ENCODE measurements at regions not wholly inside any gene's neighbourhood (a gene's known extent, or its start where the extent isn't known, plus 50 kb on each side); places are given as distances from the start of the nearest gene placed in this dataset.
"Not testable (repeated sequence)": the region's sequence is repeated elsewhere in the genome, so short reads cannot be mapped to it uniquely, and the experiment has no call there.

DNA sequence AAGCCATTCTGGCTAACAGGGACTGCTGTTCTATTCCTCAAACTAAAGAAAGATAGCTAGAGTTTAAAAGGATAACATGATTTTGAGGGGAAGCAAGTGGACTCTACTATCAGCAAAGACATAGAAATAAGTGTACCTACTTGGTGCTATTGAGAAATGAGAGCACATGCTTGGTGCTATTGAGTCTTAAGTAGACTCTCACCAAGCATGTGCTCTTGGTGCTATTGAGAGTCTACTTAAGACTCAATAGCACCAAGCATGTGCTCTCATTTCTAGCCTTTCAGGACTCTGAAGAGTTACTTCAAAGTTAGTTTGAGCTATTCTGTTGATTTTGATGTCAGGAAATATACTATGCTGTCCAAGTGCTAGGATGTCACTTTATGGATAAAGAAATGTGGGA lies 733.0 kb upstream of the ZWINT start:
- no peak for DNase-seq
- no peaks in the 10 kb centered on the region for H3K4me1 ChIP-seq (ENCODE audit: low read length)
- no peak overlapping the region for H3K9ac ChIP-seq (ENCODE audit: low read length)
- H3K36me3 ChIP-seq (ENCODE audit: insufficient read depth, low read length), result no peaks in the 10 kb centered on the region
- H2AFZ ChIP-seq (ENCODE audit: low read length), result no peak overlapping the region
- no peaks in the 10 kb centered on the region for H4K20me1 ChIP-seq (ENCODE audit: insufficient read depth, low read depth, low read length)
- H3K27ac ChIP-seq (ENCODE audit: low read length), result no peak overlapping the region
- H3K4me3 ChIP-seq (ENCODE audit: low read length), result no peak overlapping the region
- H3K9me2 ChIP-seq (replicated peaks; ENCODE audit: insufficient read depth, low read length), result 0 out of 2 replicates have a peak, but pooled peaks cover 3% of the 10 kb centered on the region
- peaks cover 27% of the 10 kb centered on the region for H3K9me3 ChIP-seq (ENCODE audit: low read length)
- H3K27me3 ChIP-seq (ENCODE audit: low read length), result no peaks in the 10 kb centered on the region
- H3K79me2 ChIP-seq (ENCODE audit: low read length), result no peaks in the 10 kb centered on the region
- H3K4me2 ChIP-seq (ENCODE audit: low read depth, low read length, poor library complexity, severe bottlenecking), result no peak overlapping the region

DNA sequence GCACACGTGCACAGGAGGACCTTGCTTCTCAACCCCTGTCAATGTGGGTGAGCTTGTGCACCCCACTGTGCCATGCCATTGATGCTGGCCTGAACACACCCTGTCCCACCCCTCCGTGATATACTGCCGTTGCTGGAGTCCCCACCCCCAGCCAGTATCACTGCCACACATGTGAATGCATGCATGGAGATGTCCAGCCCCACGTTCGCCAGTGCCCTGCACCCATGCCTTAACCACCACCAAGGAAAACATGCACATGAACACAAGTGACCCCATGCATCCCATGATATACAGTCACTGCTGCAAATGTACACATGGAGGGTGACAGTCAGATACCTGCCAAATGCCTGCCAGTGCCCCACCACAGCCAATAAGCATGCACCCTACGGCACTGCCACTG lies 692.5 kb upstream of the ZWINT start:
- Histone ChIP-seq H3K4me3 (ENCODE audit: low read length) (no peak overlapping the region), H3K9me3 (ENCODE audit: low read length) (peaks cover 27% of the 10 kb centered on the region)
- DNase-seq, result no peak

DNA sequence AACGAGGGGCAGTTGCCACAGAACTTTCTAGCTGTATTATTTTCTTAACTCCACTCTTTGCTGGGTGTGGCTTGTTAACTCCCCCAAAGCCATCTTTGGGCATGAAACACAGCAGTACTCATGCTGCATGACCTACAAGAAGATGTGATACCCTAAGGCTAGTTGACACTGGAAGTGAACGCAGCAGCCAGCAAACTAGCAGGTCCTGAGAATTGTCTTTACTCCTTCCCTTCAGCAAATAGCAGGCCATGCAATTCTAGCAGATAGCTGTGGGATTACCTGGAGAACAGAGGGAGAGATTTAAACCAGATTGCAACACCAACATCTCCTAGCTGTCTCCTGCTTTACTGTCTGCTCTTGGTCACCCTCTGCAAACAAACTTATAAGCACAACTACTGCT lies 688.0 kb upstream of the ZWINT start:
- Histone ChIP-seq H3K9ac (ENCODE audit: low read length) (no peak overlapping the region), H3K4me3 (ENCODE audit: low read length) (no peak overlapping the region), H3K4me1 (ENCODE audit: low read length) (no peaks in the 10 kb centered on the region)

More for the DNA sequence above, 692.5 kb upstream of the ZWINT start:
- Histone ChIP-seq H3K9ac (ENCODE audit: low read length) (no peak overlapping the region), H4K20me1 (ENCODE audit: insufficient read depth, low read depth, low read length) (no peaks in the 10 kb centered on the region), H3K27me3 (ENCODE audit: low read length) (no peaks in the 10 kb centered on the region), H3K9me2 (replicated peaks; ENCODE audit: insufficient read depth, low read length) (no peaks in the 10 kb centered on the region), H3K36me3 (ENCODE audit: insufficient read depth, low read length) (no peaks in the 10 kb centered on the region), H3K79me2 (ENCODE audit: low read length) (no peaks in the 10 kb centered on the region), H2AFZ (ENCODE audit: low read length) (no peak overlapping the region), H3K4me2 (ENCODE audit: low read depth, low read length, poor library complexity, severe bottlenecking) (no peak overlapping the region), H3K27ac (ENCODE audit: low read length) (no peak overlapping the region), H3K4me1 (ENCODE audit: low read length) (no peaks in the 10 kb centered on the region)

DNA sequence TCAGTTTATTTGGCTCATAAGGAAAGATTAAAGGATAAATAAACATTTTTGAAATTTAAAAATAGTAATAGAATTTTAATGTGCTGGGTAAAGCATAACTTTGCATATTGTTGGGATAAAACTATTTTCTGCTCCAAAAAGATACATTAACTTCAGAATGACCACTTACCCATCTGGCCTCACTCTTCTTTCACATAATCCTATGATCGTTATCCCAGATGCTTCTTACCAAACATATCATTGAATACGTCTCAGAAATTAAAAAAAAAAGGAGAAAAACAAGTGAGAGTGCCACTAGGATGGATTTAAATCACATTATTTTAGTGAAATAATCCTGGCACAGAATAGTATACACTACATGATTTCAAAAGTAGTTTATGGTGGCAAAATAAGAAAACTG lies 677.5 kb upstream of the ZWINT start:
- Histone ChIP-seq H3K27me3 (ENCODE audit: low read length) (no peaks in the 10 kb centered on the region), H3K4me3 (ENCODE audit: low read length) (no peak overlapping the region), H4K20me1 (ENCODE audit: insufficient read depth, low read depth, low read length) (no peaks in the 10 kb centered on the region), H3K9ac (ENCODE audit: low read length) (no peak overlapping the region), H3K9me2 (replicated peaks; ENCODE audit: insufficient read depth, low read length) (no peaks in the 10 kb centered on the region), H3K4me1 (ENCODE audit: low read length) (no peaks in the 10 kb centered on the region), H3K79me2 (ENCODE audit: low read length) (no peaks in the 10 kb centered on the region), H3K4me2 (ENCODE audit: low read depth, low read length, poor library complexity, severe bottlenecking) (no peak overlapping the region), H3K36me3 (ENCODE audit: insufficient read depth, low read length) (no peaks in the 10 kb centered on the region), H3K9me3 (ENCODE audit: low read length) (peaks cover 15% of the 10 kb centered on the region), H3K27ac (ENCODE audit: low read length) (no peak overlapping the region), H2AFZ (ENCODE audit: low read length) (no peak overlapping the region)
- DNase-seq, result no peak

More for the DNA sequence above, 688.0 kb upstream of the ZWINT start:
- DNase-seq, result no peak
- no peaks in the 10 kb centered on the region for H3K9me2 ChIP-seq (replicated peaks; ENCODE audit: insufficient read depth, low read length)
- H3K79me2 ChIP-seq (ENCODE audit: low read length), result no peaks in the 10 kb centered on the region
- no peaks in the 10 kb centered on the region for H3K36me3 ChIP-seq (ENCODE audit: insufficient read depth, low read length)
- no peak overlapping the region for H2AFZ ChIP-seq (ENCODE audit: low read length)
- peaks cover 32% of the 10 kb centered on the region for H3K9me3 ChIP-seq (ENCODE audit: low read length)
- H3K27me3 ChIP-seq (ENCODE audit: low read length), result no peaks in the 10 kb centered on the region
- no peak overlapping the region for H3K27ac ChIP-seq (ENCODE audit: low read length)
- H3K4me2 ChIP-seq (ENCODE audit: low read depth, low read length, poor library complexity, severe bottlenecking), result no peak overlapping the region
- H4K20me1 ChIP-seq (ENCODE audit: insufficient read depth, low read depth, low read length), result no peaks in the 10 kb centered on the region

DNA sequence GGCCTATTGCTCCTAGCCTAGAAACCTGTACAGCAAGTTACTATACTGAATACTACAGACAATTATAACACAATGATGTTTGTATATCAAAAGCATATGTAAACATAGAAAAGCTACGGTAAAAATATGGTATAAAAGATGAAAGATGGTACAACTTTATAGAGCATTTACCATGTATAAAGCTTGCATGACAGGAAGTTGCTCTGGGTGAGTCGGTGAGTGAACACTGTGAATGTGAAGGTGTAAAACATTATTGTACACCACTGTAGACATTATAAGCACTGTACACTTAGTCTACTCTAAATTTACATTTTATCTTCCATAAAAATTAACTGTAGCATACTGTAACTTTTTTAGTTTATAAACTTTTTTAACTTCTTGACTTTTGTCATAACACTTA lies 674.3 kb upstream of the ZWINT start:
- no peaks in the 10 kb centered on the region for H4K20me1 ChIP-seq (ENCODE audit: insufficient read depth, low read depth, low read length)
- no peaks in the 10 kb centered on the region for H3K27me3 ChIP-seq (ENCODE audit: low read length)
- H3K4me2 ChIP-seq (ENCODE audit: low read depth, low read length, poor library complexity, severe bottlenecking), result no peak overlapping the region
- no peaks in the 10 kb centered on the region for H3K9me2 ChIP-seq (replicated peaks; ENCODE audit: insufficient read depth, low read length)
- H3K36me3 ChIP-seq (ENCODE audit: insufficient read depth, low read length), result no peaks in the 10 kb centered on the region
- DNase-seq, result no peak
- no peaks in the 10 kb centered on the region for H3K4me1 ChIP-seq (ENCODE audit: low read length)
- H3K4me3 ChIP-seq (ENCODE audit: low read length), result no peak overlapping the region
- no peak overlapping the region for H2AFZ ChIP-seq (ENCODE audit: low read length)
- no peaks in the 10 kb centered on the region for H3K79me2 ChIP-seq (ENCODE audit: low read length)
- H3K27ac ChIP-seq (ENCODE audit: low read length), result no peak overlapping the region
- peaks cover 9% of the 10 kb centered on the region; the same call in 1 of the 2 replicates for H3K9me3 ChIP-seq (ENCODE audit: low read length)
- no peak overlapping the region for H3K9ac ChIP-seq (ENCODE audit: low read length)

DNA sequence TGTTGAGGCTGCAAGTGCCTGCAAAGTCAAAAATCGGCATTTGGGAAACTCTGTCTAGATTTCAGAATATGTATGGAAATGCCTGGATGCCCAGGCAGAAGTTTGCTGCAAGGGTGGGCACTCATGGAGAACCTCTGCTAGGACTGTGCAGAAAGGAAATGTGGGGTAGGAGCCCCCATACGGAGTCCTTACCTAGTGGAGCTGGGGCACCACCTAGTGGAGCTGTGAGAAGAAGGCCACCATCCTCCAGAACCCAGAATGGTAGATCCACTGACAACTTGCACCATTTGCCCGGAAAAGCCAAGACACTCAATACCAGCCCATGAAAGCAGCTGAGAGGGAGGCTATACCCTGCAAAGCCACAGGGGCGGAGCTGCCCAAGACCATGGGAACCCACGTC lies 671.2 kb upstream of the ZWINT start:
- H3K9ac ChIP-seq (ENCODE audit: low read length); H2AFZ ChIP-seq (ENCODE audit: low read length); DNase-seq: not testable (repeated sequence)

DNA sequence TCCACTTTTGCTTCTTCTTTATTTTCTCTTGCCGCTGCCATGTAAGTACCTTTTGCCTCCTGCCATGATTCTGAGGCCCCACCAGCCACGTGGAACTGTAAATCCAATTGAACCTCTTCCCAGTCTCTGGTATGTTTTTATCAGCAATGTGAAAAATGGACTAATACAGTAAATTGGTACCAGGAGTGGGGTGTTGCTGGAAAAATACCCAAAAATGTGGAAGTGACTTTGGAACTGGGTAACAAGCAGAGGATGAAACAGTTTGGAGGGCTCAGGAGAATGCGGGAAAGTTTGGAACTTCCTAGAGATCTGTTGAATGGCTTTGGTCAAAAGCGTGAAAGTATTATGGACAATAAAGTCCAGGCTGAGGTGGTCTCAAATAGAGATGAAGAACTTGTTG lies 670.3 kb upstream of the ZWINT start:
- Histone ChIP-seq H3K27ac (ENCODE audit: low read length) (no peak overlapping the region), H4K20me1 (ENCODE audit: insufficient read depth, low read depth, low read length) (no peaks in the 10 kb centered on the region), H3K9ac (ENCODE audit: low read length) (no peak overlapping the region), H2AFZ (ENCODE audit: low read length) (no peak overlapping the region), H3K4me1 (ENCODE audit: low read length) (no peaks in the 10 kb centered on the region), H3K27me3 (ENCODE audit: low read length) (no peaks in the 10 kb centered on the region), H3K4me3 (ENCODE audit: low read length) (no peak overlapping the region), H3K9me2 (replicated peaks; ENCODE audit: insufficient read depth, low read length) (no peaks in the 10 kb centered on the region), H3K36me3 (ENCODE audit: insufficient read depth, low read length) (no peaks in the 10 kb centered on the region), H3K79me2 (ENCODE audit: low read length) (no peaks in the 10 kb centered on the region), H3K9me3 (ENCODE audit: low read length) (peaks cover 12% of the 10 kb centered on the region), H3K4me2 (ENCODE audit: low read depth, low read length, poor library complexity, severe bottlenecking) (no peak overlapping the region)
- DNase-seq, result no peak

More for the DNA sequence above, 671.2 kb upstream of the ZWINT start:
- not testable (repeated sequence) for H3K79me2 ChIP-seq (ENCODE audit: low read length); H4K20me1 ChIP-seq (ENCODE audit: insufficient read depth, low read depth, low read length); H3K9me2 ChIP-seq (replicated peaks; ENCODE audit: insufficient read depth, low read length); H3K4me1 ChIP-seq (ENCODE audit: low read length); H3K27ac ChIP-seq (ENCODE audit: low read length); H3K4me3 ChIP-seq (ENCODE audit: low read length); H3K4me2 ChIP-seq (ENCODE audit: low read depth, low read length, poor library complexity, severe bottlenecking); H3K36me3 ChIP-seq (ENCODE audit: insufficient read depth, low read length); H3K27me3 ChIP-seq (ENCODE audit: low read length)
- peaks cover 12% of the 10 kb centered on the region for H3K9me3 ChIP-seq (ENCODE audit: low read length)

DNA sequence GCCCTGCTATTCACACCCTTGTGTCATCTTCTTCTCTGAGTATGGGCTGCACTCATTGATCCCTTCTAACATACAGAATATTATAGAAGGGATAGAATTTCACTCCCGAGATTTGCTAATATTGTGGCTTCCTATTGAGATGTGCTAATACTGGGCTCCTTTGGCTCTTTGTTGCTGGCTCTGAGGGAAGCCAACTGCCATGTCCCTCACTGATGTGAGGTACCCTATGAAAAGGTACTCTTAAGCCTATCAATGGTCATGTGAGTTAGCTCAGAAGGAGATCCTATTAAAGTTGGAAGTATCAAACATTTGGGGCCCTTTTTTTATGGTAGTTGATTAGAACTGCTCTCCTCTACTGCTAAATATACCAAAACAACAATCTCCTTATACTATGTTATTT lies 665.2 kb upstream of the ZWINT start:
- Histone ChIP-seq H3K4me2 (ENCODE audit: low read depth, low read length, poor library complexity, severe bottlenecking) (no peak overlapping the region), H3K27ac (ENCODE audit: low read length) (no peak overlapping the region), H3K36me3 (ENCODE audit: insufficient read depth, low read length) (no peaks in the 10 kb centered on the region), H2AFZ (ENCODE audit: low read length) (no peak overlapping the region), H3K9ac (ENCODE audit: low read length) (no peak overlapping the region), H3K79me2 (ENCODE audit: low read length) (no peaks in the 10 kb centered on the region), H3K9me3 (ENCODE audit: low read length) (peaks cover 23% of the 10 kb centered on the region), H4K20me1 (ENCODE audit: insufficient read depth, low read depth, low read length) (no peaks in the 10 kb centered on the region), H3K4me3 (ENCODE audit: low read length) (no peak overlapping the region), H3K4me1 (ENCODE audit: low read length) (no peaks in the 10 kb centered on the region), H3K27me3 (ENCODE audit: low read length) (no peaks in the 10 kb centered on the region), H3K9me2 (replicated peaks; ENCODE audit: insufficient read depth, low read length) (no peaks in the 10 kb centered on the region; the same call in 1 of the 2 replicates)
- DNase-seq, result no peak

DNA sequence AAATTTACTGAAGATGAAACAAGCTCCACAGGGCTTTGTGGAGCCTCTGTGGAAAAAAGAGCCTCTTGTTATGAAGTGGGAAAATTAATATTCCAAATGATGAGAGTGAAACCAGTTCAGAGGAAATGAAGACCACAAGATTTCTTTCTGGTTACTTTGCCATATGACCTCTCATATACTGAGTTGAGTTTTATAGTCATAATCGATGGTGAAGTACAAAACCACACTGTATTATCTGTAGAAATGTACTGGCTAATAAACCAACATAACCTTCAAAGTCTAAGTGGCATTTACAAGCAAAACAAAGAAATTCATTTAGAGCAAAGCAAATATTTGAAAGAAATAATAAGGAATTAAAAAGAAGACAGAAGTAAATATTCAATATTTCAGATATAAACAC lies 662.6 kb upstream of the ZWINT start:
- H4K20me1 ChIP-seq (ENCODE audit: insufficient read depth, low read depth, low read length), result no peaks in the 10 kb centered on the region
- H3K27ac ChIP-seq (ENCODE audit: low read length), result no peak overlapping the region
- no peaks in the 10 kb centered on the region for H3K27me3 ChIP-seq (ENCODE audit: low read length)
- no peaks in the 10 kb centered on the region for H3K36me3 ChIP-seq (ENCODE audit: insufficient read depth, low read length)
- no peaks in the 10 kb centered on the region; the same call in 1 of the 2 replicates for H3K9me2 ChIP-seq (replicated peaks; ENCODE audit: insufficient read depth, low read length)
- H3K79me2 ChIP-seq (ENCODE audit: low read length), result no peaks in the 10 kb centered on the region
- no peak for DNase-seq
- H3K4me2 ChIP-seq (ENCODE audit: low read depth, low read length, poor library complexity, severe bottlenecking), result no peak overlapping the region
- no peaks in the 10 kb centered on the region for H3K4me1 ChIP-seq (ENCODE audit: low read length)
- H3K9me3 ChIP-seq (ENCODE audit: low read length), result peaks cover 28% of the 10 kb centered on the region
- H3K4me3 ChIP-seq (ENCODE audit: low read length), result no peak overlapping the region
- H3K9ac ChIP-seq (ENCODE audit: low read length), result no peak overlapping the region
- H2AFZ ChIP-seq (ENCODE audit: low read length), result no peak overlapping the region
